Endothelial cell of umbilical vein (primary cell): ENCODE measurements at regions not wholly inside any gene's neighbourhood (a gene's known extent, or its start where the extent isn't known, plus 50 kb on each side); places are given as distances from the start of the nearest gene placed in this dataset.

Source experiments
- EZH2 ChIP-seq: IDR thresholded peaks from 2 replicates; pipeline ENCODE4 v1.6.1; 2012; ENCODE audit warnings: borderline replicate concordance, low read depth, mild to moderate bottlenecking, moderate library complexity, low read length, inconsistent platforms; ENCODE audit not compliant: severe bottlenecking
- FOS ChIP-seq: IDR thresholded peaks from 2 replicates; pipeline ENCODE4 v1.6.1; 2011; ENCODE audit warnings: mild to moderate bottlenecking, low read length, moderate library complexity, borderline replicate concordance; ENCODE audit not compliant: insufficient read depth
- JUN ChIP-seq: IDR thresholded peaks from 2 replicates; pipeline ENCODE4 v1.6.1; 2011; ENCODE audit warnings: borderline replicate concordance, low read depth; ENCODE audit not compliant: insufficient read length, insufficient read depth
- MYC ChIP-seq: IDR thresholded peaks from one replicate; pipeline ENCODE4 v1.6.1; 2011; ENCODE audit warnings: mild to moderate bottlenecking, low read depth, low read length
- POLR2A ChIP-seq: IDR thresholded peaks from 2 replicates; pipeline ENCODE4 v1.6.1; 2012; ENCODE audit warnings: low read depth, mild to moderate bottlenecking, control low read depth, low read length
- POLR2AphosphoS5 ChIP-seq: IDR thresholded peaks from 2 replicates; pipeline ENCODE4 v1.6.1; 2012; ENCODE audit warnings: low read depth, mild to moderate bottlenecking, control low read depth, low read length, moderate library complexity; ENCODE audit not compliant: insufficient read depth
- TF ChIP-seq, protein P1 (sequence below): IDR thresholded peaks from 2 replicates; pipeline ENCODE4 v1.6.1; 2011; ENCODE audit not compliant: insufficient read depth, insufficient read length
- TF ChIP-seq, protein P2 (sequence below), 2 donors: IDR thresholded peaks; 1 replicate in 1 of 2; 2 replicates in 1 of 2; pipeline ENCODE4 v1.5.1; 2011; ENCODE audit warnings: low read length in 2 of 2, mild to moderate bottlenecking in 2 of 2, moderate library complexity in 2 of 2, control low read depth in 1 of 2, inconsistent platforms in 1 of 2, low read depth in 1 of 2; ENCODE audit not compliant: insufficient read depth in 1 of 2; ENCODE audit errors: extremely low read depth in 1 of 2

DNA sequence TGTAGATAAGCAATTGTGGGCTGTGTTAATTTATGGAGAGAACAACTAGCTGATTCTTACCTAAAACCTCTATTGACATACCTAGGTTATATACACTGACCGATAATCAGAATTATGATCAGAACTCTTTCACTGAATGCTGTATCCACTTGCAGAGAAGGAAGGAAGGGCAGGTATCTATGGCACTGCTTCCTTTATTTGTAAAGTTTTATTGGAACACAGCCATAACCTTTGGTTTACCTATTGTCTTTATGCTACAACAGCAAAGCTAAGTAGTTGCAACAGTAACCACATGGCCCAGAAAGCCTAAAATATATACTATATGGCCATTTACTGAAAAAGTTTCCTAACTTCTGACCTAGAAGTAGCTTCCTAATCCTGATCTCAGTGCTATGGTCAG lies 358.9 kb upstream of the ARID1B start:
- TF ChIP-seq, protein P1, sequence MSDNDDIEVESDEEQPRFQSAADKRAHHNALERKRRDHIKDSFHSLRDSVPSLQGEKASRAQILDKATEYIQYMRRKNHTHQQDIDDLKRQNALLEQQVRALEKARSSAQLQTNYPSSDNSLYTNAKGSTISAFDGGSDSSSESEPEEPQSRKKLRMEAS = no peak
- TF ChIP-seq POLR2A (no peak), POLR2AphosphoS5 (no peak), MYC (no peak), FOS (no peak), JUN (no peak), EZH2 (no peak)
- TF ChIP-seq, protein P2, sequence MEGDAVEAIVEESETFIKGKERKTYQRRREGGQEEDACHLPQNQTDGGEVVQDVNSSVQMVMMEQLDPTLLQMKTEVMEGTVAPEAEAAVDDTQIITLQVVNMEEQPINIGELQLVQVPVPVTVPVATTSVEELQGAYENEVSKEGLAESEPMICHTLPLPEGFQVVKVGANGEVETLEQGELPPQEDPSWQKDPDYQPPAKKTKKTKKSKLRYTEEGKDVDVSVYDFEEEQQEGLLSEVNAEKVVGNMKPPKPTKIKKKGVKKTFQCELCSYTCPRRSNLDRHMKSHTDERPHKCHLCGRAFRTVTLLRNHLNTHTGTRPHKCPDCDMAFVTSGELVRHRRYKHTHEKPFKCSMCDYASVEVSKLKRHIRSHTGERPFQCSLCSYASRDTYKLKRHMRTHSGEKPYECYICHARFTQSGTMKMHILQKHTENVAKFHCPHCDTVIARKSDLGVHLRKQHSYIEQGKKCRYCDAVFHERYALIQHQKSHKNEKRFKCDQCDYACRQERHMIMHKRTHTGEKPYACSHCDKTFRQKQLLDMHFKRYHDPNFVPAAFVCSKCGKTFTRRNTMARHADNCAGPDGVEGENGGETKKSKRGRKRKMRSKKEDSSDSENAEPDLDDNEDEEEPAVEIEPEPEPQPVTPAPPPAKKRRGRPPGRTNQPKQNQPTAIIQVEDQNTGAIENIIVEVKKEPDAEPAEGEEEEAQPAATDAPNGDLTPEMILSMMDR (IDR thresholded peaks at IDR 0.05; ENCODE audit: extremely low read depth in 1 of 2, insufficient read depth in 1 of 2, low read depth in 1 of 2, low read length in 2 of 2) = no peak
